ENCODE measurements at regions not wholly inside any gene's neighbourhood (a gene's known extent, or its start where the extent isn't known, plus 50 kb on each side); places are given as distances from the start of the nearest gene placed in this dataset.
"Not testable (repeated sequence)": the region's sequence is repeated elsewhere in the genome, so short reads cannot be mapped to it uniquely, and the experiment has no call there.

DNA sequence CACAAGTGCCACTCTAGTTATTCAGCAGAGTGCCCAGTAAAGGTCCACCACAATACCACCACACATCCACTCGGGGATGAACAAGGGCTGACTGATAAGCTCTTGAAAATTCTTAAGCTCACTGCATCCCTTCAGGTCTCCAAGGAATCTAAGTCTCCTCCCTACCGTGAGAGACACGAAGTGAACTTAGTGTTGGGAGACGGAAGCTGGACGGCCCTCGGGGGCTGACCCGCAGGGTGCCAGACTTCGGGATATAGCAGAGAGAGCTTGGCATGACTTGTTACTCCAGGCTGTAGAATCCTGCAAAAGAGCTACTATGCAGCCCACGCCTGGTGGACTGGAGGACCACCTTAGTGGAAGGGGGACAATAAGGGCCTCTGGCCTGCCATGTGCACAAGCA lies 75.1 kb downstream of the LYZL1 start:
- H3K79me2 ChIP-seq (ENCODE audit: low read length); H2AFZ ChIP-seq (ENCODE audit: low read depth, low read length); H3K9ac ChIP-seq (ENCODE audit: low read length); H3K27ac ChIP-seq (ENCODE audit: low read length); H3K9me3 ChIP-seq (ENCODE audit: insufficient read depth, low read length); H3K4me3 ChIP-seq (ENCODE audit: low read length); H4K20me1 ChIP-seq (ENCODE audit: insufficient read depth, low read length); H3K27me3 ChIP-seq (ENCODE audit: low read depth, low read length); H3K4me2 ChIP-seq (ENCODE audit: low read length); H3K36me3 ChIP-seq (replicated peaks; ENCODE audit: low read depth, low read length): not testable (repeated sequence)
- H3K4me1 ChIP-seq (ENCODE audit: low read length): peaks cover 31% of the 10 kb centered on the region

DNA sequence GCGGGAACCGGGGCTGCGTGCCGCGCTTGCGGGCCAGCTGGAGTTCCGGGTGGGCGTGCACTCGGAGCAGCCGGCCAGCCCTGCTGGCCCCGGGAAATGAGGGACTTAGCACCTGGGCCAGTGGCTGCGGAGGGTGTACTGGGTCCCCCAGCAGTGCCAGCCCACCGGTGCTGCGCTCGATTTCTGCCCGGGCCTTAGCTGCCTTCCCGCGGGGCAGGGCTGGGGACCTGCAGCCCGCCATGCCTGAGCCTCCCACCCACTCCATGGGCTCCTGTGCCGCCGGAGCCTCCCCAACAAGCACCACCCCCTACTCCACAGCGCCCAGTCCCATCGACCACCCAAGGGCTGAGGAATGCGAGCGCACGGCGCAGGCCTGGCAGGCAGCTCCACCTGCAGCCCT lies 77.3 kb downstream of the LYZL1 start:
- not testable (repeated sequence) for H3K4me3 ChIP-seq (ENCODE audit: low read length); H3K9me3 ChIP-seq (ENCODE audit: insufficient read depth, low read length); H3K79me2 ChIP-seq (ENCODE audit: low read length); H3K4me2 ChIP-seq (ENCODE audit: low read length); H4K20me1 ChIP-seq (ENCODE audit: insufficient read depth, low read length); H3K36me3 ChIP-seq (replicated peaks; ENCODE audit: low read depth, low read length); H3K9ac ChIP-seq (ENCODE audit: low read length); H3K27me3 ChIP-seq (ENCODE audit: low read depth, low read length); H3K27ac ChIP-seq (ENCODE audit: low read length); H2AFZ ChIP-seq (ENCODE audit: low read depth, low read length)
- H3K4me1 ChIP-seq (ENCODE audit: low read length): peaks cover 12% of the 10 kb centered on the region

- Histone ChIP-seq H3K27ac (ENCODE audit: low read length) (no peak overlapping the region), H3K4me3 (ENCODE audit: low read length) (no peak overlapping the region), H3K4me2 (ENCODE audit: low read length) (no peak overlapping the region), H3K79me2 (ENCODE audit: low read length) (no peaks in the 10 kb centered on the region), H3K9me3 (ENCODE audit: insufficient read depth, low read length) (no peaks in the 10 kb centered on the region), H2AFZ (ENCODE audit: low read depth, low read length) (no peak overlapping the region), H4K20me1 (ENCODE audit: insufficient read depth, low read length) (no peaks in the 10 kb centered on the region), H3K4me1 (ENCODE audit: low read length) (no peaks in the 10 kb centered on the region), H3K36me3 (replicated peaks; ENCODE audit: low read depth, low read length) (no peaks in the 10 kb centered on the region), H3K9ac (ENCODE audit: low read length) (no peak overlapping the region), H3K27me3 (ENCODE audit: low read depth, low read length) (no peaks in the 10 kb centered on the region)
- TF ChIP-seq, protein P1, sequence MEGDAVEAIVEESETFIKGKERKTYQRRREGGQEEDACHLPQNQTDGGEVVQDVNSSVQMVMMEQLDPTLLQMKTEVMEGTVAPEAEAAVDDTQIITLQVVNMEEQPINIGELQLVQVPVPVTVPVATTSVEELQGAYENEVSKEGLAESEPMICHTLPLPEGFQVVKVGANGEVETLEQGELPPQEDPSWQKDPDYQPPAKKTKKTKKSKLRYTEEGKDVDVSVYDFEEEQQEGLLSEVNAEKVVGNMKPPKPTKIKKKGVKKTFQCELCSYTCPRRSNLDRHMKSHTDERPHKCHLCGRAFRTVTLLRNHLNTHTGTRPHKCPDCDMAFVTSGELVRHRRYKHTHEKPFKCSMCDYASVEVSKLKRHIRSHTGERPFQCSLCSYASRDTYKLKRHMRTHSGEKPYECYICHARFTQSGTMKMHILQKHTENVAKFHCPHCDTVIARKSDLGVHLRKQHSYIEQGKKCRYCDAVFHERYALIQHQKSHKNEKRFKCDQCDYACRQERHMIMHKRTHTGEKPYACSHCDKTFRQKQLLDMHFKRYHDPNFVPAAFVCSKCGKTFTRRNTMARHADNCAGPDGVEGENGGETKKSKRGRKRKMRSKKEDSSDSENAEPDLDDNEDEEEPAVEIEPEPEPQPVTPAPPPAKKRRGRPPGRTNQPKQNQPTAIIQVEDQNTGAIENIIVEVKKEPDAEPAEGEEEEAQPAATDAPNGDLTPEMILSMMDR (IDR thresholded peaks at IDR 0.05; ENCODE audit: low read depth, low read length): no peak
- TF ChIP-seq EZH2phosphoT487 (IDR thresholded peaks at IDR 0.05; ENCODE audit: low read depth): no peak
Measured at GRCh38 chr10:29369419-29369818, 80.5 kb downstream of the LYZL1 start.

GRCh38 chr10:29370097-29371092 lies 81.5 kb downstream of the LYZL1 start:
- no peak for TF ChIP-seq EZH2phosphoT487 (IDR thresholded peaks at IDR 0.05; ENCODE audit: low read depth)
- TF ChIP-seq, protein P1 (IDR thresholded peaks at IDR 0.05; ENCODE audit: low read depth, low read length): no peak
- H3K27ac ChIP-seq (ENCODE audit: low read length): no peak overlapping the region
- no peak overlapping the region for H3K4me2 ChIP-seq (ENCODE audit: low read length)
- H3K79me2 ChIP-seq (ENCODE audit: low read length): no peaks in the 10 kb centered on the region
- no peak overlapping the region for H3K9ac ChIP-seq (ENCODE audit: low read length)
- H3K4me1 ChIP-seq (ENCODE audit: low read length): no peaks in the 10 kb centered on the region
- no peaks in the 10 kb centered on the region for H3K27me3 ChIP-seq (ENCODE audit: low read depth, low read length)
- no peaks in the 10 kb centered on the region for H3K36me3 ChIP-seq (replicated peaks; ENCODE audit: low read depth, low read length)
- H3K4me3 ChIP-seq (ENCODE audit: low read length): no peak overlapping the region
- H4K20me1 ChIP-seq (ENCODE audit: insufficient read depth, low read length): no peaks in the 10 kb centered on the region
- no peaks in the 10 kb centered on the region for H3K9me3 ChIP-seq (ENCODE audit: insufficient read depth, low read length)
- H2AFZ ChIP-seq (ENCODE audit: low read depth, low read length): no peak overlapping the region

- H3K27me3 ChIP-seq (ENCODE audit: low read depth, low read length): no peaks in the 10 kb centered on the region
- H3K9ac ChIP-seq (ENCODE audit: low read length): no peak overlapping the region
- no peak overlapping the region for H3K4me3 ChIP-seq (ENCODE audit: low read length)
- no peaks in the 10 kb centered on the region for H4K20me1 ChIP-seq (ENCODE audit: insufficient read depth, low read length)
- no peaks in the 10 kb centered on the region for H3K36me3 ChIP-seq (replicated peaks; ENCODE audit: low read depth, low read length)
- no peak overlapping the region for H2AFZ ChIP-seq (ENCODE audit: low read depth, low read length)
- no peak overlapping the region for H3K27ac ChIP-seq (ENCODE audit: low read length)
- no peaks in the 10 kb centered on the region for H3K79me2 ChIP-seq (ENCODE audit: low read length)
- no peak overlapping the region for H3K4me2 ChIP-seq (ENCODE audit: low read length)
- TF ChIP-seq, protein P1 (IDR thresholded peaks at IDR 0.05; ENCODE audit: low read depth, low read length): no peak
- no peak for TF ChIP-seq EZH2phosphoT487 (IDR thresholded peaks at IDR 0.05; ENCODE audit: low read depth)
- H3K9me3 ChIP-seq (ENCODE audit: insufficient read depth, low read length): no peaks in the 10 kb centered on the region
- no peaks in the 10 kb centered on the region for H3K4me1 ChIP-seq (ENCODE audit: low read length)
Measured at GRCh38 chr10:29372920-29373319, 84.0 kb downstream of the LYZL1 start.

Data from OCI-LY3 (cell line).